NCI-H2081 treated with DMSO at 0.1 percent for 48 hours (cell line): ENCODE measurements at regions not wholly inside any gene's neighbourhood (a gene's known extent, or its start where the extent isn't known, plus 50 kb on each side); places are given as distances from the start of the nearest gene placed in this dataset.
"Not testable (repeated sequence)": the region's sequence is repeated elsewhere in the genome, so short reads cannot be mapped to it uniquely, and the experiment has no call there.

Experiments
- DNase-seq: peaks from one replicate; lab custom pipeline; 2025; lab: John Stamatoyannopoulos, UW

- no peak for DNase-seq
Measured at GRCh38 chr4:19214591-19215186, 1037.0 kb upstream of the SLIT2 start.

DNA sequence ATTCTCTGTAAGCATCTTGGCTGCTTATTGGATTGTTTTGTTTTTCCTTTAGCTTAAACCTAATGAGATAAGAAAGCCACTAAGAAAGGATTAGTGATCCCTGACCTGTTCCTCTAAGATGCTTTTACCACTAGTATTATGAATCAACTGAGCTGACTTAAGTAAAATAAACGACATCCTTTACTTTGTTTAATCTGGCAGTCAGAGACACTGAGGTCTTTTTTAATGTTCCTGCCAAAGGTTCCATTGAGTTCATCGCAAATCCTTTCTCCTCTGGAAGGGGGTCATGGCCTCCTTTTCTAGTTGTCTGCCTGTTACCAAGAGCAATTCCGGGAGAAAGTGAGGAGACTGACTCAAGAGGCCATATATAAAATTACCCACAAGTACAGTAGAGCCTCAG lies 1038.3 kb upstream of the SLIT2 start:
- DNase-seq, result no peak

DNA sequence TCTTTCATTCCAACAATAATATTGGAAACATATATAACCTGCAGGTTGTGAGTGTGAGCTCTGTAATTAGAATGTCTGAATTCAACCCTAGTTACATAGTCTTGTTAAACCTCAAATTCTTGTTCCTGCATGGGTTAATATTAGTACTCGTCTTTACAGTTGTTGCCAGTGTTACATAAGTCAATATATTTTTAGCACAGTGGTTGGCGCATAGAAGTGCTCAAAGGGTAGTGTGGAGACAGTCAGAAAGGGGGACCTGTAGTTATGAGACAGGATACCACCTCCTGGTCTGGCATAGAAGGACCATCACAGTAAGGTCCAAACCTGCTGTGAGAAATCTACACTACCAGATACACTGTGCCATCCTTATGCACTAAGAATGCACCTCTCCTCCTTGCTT lies 1045.9 kb upstream of the SLIT2 start:
- DNase-seq, result no peak

- DNase-seq, result not testable (repeated sequence)
Measured at GRCh38 chr4:19197838-19198237, 1053.9 kb upstream of the SLIT2 start.

GRCh38 chr4:19195696-19196095 lies 1056.0 kb upstream of the SLIT2 start:
- DNase-seq, result no peak

GRCh38 chr4:19194672-19195071 lies 1057.0 kb upstream of the SLIT2 start:
- DNase-seq, result no peak

- no peak for DNase-seq
Measured at GRCh38 chr4:19193274-19193981, 1058.3 kb upstream of the SLIT2 start.

DNA sequence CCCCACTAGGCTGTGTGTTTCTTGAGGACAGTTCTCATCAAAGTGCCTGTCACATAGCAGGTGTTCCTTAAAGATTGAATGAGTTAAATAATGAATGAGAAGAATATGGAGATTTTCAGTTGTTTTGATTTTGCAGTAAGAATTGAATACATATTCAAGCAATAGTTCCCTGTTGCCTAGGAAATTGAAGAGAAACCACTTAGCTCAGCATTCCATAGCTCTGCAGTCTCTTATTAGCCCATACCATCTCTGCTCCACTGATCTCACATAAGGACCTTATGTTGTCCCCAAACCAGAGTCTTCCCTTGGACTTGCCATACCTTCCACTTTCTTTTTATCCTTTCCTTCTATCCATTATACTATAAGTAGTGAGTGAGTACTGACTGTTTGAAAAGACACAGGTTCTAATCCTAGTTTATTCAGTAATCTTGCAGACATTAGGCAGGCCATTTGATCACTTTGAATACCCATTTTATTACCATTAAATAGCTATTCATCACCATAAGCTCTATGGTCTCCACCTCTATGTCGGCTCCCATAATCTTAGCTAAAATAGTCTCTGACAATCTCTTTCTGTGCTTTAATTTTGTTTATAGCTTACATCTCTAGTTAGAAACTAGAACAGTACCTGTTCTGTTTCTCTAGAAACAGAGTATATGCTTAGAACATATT lies 1059.6 kb upstream of the SLIT2 start:
- DNase-seq, result no peak

GRCh38 chr4:19187691-19188090 lies 1064.0 kb upstream of the SLIT2 start:
- no peak for DNase-seq

DNA sequence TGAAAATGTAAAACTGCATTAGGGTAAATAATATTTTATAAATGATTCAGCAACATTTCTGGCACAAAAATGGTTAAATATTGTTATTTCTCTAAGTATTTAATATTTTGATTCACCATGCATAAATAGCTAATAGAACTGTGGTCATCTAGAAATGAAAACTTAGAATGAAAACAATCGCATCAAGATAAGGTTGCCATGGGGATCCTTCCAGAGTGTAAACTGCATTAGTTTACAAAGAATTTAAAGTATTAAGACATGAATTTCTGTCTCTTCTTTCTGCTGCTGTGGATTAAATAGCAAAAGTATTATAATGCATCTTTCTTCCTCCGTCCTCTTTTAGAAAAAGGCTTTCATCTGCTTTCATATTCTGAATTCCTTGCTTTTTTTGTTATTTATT lies 1064.6 kb upstream of the SLIT2 start:
- no peak for DNase-seq

DNA sequence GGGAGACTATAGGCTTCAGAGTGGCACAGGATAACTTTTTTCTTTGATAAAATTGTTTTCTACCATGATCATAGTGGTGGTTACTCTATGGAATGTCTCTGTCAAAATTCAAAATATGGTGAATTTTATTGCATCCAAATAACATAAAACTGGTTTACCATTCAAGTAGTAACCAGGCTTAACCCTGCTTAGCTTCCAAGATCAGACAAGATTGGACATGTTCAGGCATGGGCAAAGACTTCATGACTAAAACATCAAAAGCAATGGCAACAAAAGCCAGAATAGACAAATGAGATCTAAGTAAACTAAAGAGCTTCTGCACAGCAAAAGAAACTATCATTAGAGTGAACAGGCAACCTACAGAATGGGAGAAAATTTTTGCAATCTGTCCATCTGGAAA lies 1070.1 kb upstream of the SLIT2 start:
- DNase-seq, result not testable (repeated sequence)

DNA sequence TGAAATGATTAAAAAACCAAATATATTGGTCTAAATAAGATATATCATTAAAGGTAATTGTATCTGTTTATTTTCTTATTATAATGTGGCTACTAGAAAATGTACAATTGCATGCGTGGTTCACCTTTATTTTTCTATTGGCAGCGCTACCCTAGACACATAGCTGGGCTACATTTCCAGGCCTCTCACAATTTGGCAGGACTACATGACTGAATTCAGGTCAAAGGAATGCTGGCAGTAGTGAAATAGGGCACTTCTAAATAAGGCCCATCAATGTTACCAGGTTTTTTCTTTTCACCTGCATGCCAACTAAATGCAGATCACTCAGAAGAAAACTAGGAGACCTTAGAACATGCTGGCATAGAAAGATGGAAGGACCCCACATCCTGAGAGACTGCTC lies 1072.9 kb upstream of the SLIT2 start:
- DNase-seq, result no peak

- no peak for DNase-seq
Measured at GRCh38 chr4:19177616-19178015, 1074.1 kb upstream of the SLIT2 start.

DNA sequence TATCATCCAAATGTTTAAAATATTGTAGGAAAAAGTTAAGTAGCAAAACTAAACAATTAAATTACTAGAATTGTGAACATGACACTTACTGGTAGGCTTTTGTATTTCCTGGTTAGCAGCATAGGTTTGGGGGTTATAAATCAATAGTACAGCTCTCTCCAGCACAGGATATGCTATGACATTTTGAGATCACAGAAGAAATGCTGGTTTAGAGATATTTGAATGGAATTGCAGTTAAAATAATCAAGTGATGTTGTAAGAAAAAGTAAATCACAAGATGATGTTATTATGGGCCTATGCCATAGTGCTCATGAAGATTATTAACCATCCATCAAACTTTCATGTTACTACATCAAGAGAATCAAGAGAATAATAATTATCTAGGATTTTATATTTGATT lies 1079.9 kb upstream of the SLIT2 start:
- DNase-seq, result no peak

GRCh38 chr4:19167311-19167710 lies 1084.4 kb upstream of the SLIT2 start:
- no peak for DNase-seq

DNA sequence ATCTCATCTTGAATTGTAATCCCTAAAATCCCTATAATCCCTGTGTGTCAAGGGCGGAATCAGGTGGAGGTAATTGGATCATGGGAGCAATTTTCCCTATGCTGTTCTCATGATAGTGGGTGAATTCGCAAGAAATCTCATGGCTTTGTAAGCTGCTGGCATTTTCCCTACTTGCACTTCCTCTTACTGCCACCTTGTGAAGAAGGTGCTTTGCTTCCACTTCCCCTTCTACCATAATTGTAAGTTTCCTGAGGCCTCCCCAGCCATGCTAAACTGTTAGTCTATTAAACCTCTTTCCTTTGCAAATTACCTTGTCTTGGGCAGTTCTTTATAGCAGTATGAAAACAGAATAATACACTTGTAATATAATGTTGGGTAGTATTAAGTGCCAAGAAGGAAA lies 1087.4 kb upstream of the SLIT2 start:
- DNase-seq, result no peak

DNA sequence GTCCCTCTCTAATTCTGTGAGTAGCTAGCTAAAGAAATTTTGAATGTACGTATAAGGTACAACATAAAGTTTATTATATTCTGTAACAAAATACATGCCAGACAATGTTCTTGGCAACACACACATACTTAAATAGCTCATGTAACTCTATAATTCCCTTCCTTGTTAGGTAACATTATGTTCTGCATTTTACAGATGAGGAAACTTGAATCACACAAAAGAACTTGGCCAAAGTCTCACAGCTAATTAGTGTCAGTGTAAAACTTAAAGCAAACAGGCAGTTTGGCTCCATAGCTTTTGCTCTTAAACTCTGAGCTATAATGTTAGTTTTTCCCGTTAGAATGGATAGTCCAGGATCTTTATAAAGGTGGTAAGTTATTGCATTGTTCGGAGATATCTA lies 1091.8 kb upstream of the SLIT2 start:
- DNase-seq, result no peak

DNA sequence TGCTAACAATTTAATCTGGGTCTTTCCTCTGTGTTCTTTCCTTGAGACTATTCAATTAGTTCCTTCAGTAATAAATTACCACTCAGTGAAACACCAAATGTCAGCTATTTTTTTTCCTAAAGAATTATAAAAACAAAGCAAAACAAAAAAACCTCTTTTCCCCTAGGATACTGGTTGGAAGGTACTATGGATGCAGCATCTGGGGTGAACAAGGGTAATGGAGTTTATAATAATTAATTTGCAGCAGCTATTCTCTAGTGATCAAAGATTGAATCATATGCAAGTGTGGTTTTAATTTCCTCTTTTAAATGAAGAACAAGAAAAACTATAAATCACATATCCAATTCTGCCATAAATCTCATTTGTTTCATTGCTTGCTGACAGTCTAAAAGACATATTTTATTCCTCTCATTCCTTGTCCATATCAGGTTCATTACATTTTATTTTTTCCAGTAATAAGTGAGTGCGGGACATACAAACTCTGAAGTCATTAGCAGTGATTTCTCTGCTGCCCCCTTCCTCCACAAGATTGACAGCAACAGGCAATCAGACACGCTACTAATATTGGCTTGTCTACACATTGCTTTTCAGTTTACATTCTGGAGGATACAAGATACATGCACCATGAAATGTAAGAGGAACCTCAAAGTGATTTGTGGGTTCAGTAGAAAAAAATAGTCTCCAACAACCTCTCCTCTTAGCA lies 1093.4 kb upstream of the SLIT2 start:
- no peak for DNase-seq

DNA sequence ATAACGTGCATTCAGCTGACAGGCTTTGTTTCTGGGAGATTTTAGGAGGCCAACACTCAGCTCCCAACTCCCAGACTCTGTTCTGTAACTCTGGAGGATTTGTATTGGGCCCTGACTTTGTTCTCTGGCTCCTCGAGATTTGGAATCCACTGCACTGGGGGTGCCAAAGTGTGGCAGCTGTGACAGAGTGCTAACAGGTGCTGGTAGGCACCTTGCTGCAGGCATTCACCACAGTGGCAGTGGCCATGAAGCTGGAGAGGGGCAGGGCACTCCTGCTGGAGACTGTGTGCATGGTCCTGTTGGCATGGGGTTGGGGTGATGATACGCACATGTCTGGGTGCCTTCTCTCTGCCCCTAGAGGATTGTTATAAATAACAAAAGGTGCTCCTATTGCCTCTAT lies 1094.9 kb upstream of the SLIT2 start:
- DNase-seq, result no peak

GRCh38 chr4:19155568-19155967 lies 1096.1 kb upstream of the SLIT2 start:
- no peak for DNase-seq

GRCh38 chr4:19154267-19154666 lies 1097.4 kb upstream of the SLIT2 start:
- DNase-seq, result not testable (repeated sequence)

DNA sequence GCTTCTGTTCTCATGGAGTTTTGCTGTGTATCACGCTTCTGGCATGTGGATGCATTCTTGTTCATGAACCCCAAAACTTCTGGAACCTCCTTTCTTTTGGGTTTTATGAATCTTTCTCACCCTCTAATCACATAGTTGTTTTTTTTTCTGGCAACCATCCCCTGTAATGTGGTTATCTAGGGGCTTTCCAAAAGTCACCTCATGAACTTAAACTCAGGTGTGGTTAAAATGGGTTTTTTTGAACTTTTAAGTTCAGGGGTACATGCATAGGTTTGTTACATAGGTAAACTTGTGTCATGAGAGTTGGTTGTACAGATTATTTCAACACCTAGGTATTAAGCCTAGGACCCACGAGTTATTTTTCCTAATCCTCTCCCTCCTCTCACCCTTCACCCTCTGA lies 1099.4 kb upstream of the SLIT2 start:
- no peak for DNase-seq

DNA sequence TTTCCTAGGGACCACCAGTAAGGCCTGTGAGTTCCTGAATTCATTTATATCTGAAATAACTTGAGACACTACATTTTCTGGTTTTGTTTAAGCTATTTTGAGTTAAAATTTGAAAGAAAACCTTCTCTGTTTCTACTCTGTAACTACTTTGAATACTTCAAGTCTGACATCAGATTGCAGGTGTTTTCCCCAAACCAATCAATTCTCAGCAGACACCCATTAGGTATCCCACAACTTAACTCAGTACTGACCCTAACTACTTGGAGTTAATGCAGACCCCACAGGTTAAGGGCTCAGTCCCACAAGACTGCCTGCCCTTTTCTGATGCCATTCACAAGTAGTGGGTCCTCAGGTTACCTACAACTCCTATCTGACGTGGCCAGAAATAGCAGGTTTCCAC lies 1100.0 kb upstream of the SLIT2 start:
- DNase-seq, result no peak
